ENCODE measurements at regions not wholly inside any gene's neighbourhood (a gene's known extent, or its start where the extent isn't known, plus 50 kb on each side); places are given as distances from the start of the nearest gene placed in this dataset.

- TF ChIP-seq CTCF (IDR thresholded peaks at IDR 0.05; ENCODE audit: insufficient read depth, low read length) (no peak), GABPA (IDR thresholded peaks at IDR 0.05; ENCODE audit: low read depth) (no peak)
Measured at GRCh38 chr12:14275111-14275510, 90.4 kb upstream of the ATF7IP start.
